GM10266 (cell line): ENCODE measurements at regions not wholly inside any gene's neighbourhood (a gene's known extent, or its start where the extent isn't known, plus 50 kb on each side); places are given as distances from the start of the nearest gene placed in this dataset.

Source experiments
- DNase-seq: peaks from one replicate; pipeline ENCODE4 v3.0.0; 2012; ENCODE audit errors: extremely low spot score
- TF ChIP-seq, protein P1 (sequence below): IDR thresholded peaks from 2 replicates; pipeline ENCODE4 v1.5.1; 2012; ENCODE audit warnings: mild to moderate bottlenecking, low read depth; ENCODE audit not compliant: control insufficient read depth, insufficient read depth; ENCODE audit errors: missing control alignments

DNA sequence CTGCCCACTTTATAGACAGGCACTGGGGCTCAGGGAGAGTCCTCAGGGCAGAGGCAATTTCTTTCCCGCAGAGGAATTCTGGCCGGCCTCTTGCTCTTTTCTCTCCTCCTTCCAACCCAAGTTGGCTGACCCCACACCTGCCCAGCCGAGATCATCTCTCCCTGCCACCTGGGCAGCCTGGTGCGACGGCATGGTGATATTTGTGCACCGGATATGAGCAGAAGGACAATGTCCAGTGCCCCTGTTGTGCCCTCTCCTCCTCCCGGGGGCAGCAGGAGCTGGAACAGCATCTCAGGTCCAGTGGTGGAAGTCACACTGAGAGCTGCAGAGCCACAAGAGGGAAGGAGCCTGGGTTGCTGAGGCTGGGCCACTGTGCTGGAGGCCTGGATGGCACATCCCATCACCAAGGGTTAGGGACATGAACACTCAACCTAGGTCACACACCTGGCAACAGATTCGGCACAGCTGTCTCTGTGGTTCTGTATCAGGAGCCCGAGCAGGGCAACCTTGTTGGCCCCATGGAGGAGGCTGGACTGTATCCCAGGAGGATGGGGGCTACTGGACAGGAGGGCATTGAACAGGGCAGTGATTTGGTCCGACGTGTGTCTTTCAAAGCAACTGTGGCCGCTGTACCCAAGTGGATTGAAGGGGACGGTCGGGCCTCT is 57.7 kb upstream of the DIO3 start:
- TF ChIP-seq, protein P1, sequence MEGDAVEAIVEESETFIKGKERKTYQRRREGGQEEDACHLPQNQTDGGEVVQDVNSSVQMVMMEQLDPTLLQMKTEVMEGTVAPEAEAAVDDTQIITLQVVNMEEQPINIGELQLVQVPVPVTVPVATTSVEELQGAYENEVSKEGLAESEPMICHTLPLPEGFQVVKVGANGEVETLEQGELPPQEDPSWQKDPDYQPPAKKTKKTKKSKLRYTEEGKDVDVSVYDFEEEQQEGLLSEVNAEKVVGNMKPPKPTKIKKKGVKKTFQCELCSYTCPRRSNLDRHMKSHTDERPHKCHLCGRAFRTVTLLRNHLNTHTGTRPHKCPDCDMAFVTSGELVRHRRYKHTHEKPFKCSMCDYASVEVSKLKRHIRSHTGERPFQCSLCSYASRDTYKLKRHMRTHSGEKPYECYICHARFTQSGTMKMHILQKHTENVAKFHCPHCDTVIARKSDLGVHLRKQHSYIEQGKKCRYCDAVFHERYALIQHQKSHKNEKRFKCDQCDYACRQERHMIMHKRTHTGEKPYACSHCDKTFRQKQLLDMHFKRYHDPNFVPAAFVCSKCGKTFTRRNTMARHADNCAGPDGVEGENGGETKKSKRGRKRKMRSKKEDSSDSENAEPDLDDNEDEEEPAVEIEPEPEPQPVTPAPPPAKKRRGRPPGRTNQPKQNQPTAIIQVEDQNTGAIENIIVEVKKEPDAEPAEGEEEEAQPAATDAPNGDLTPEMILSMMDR, result no peak
- DNase-seq, result no peak

- no peak for DNase-seq
- TF ChIP-seq, protein P1, result no peak
These were observed 57.0 kb upstream of the DIO3 start for GRCh38 chr14:101504096-101504948.

- TF ChIP-seq, protein P1, result no peak
- DNase-seq, result no peak
These were observed 55.9 kb upstream of the DIO3 start for GRCh38 chr14:101505236-101505970.

DNA sequence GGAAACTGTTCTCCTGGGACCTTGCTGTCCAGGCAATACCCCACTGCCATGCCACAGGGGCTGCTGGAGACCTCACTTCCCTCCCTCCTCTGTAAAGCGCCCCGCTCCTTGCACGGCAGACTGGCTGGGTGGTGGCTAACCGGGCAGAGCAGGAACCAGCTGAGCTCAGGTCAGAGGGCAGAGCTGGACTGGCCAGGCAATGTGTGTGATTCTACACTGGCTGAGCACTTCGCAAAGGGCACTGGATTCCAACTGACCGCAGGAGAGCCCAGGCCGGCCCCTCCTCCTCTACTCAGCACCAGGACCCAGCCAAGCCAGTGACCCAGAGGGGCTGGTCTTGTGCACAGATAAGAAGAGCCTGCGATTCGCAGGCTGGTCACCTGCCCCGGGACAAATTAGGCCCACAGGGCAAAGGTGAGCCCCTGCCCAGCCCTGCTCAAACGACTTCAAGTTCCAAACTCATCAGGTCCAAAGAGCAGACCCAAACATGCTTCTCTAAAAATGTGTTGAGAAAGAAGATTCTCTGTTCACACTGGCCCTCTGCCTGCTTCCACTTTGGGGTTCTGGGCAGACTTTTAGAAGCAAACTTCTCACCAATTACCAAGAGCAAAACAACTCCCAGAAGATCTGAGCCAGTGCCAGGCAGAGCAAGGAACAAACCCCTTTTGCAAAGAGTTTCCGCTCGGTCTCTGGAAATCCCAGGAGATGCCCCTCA is 54.9 kb upstream of the DIO3 start:
- TF ChIP-seq, protein P1, result no peak
- DNase-seq, result no peak

DNA sequence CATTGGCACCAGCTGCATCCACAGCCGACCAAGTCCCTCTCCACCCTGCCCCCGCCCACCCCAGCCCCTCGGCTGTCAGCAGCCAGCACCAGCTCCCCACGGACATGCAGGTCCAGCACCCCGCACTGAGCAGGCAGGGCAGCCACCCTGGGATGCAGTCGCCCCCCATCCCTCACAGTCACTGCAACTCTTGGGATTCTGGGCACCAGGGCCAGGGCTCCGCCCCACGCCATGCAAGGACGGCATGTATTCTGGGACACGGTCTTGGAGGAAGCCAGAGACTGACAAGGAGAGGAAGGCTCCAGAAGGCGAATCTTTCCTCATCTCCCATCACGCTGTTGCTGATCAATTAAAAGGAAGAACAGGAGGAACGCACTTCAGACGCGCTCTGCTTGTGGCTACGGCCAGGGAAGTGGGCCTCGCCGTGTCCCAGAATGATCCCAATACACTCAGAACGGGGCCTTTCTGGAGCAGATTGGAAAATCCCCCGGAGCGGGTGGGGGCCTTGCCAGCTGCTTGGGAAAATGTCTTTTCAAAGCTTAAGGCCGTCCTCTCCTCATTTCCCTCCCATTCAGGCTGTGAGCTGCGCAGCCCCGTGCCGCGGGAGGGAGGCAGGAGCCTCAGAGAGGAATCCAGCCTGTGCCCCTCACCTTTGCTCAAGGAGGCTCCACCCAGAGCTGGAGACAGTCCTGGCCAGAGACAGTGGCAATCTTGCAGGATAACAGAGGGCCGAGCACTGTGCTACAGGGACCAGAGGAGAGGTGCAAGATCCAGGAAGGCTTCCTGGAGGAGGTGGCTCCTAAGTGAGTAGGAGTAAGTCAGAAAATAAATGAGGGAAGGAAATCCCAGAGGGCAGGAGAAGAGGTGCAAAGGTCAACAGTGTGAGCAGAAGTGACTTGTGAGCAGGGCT is 54.1 kb upstream of the DIO3 start:
- DNase-seq, result no peak
- TF ChIP-seq, protein P1, result no peak

GRCh38 chr14:101507836-101508150 is 53.5 kb upstream of the DIO3 start:
- DNase-seq, result no peak
- TF ChIP-seq, protein P1, result no peak
